GM23338 (cell line): ENCODE measurements at regions not wholly inside any gene's neighbourhood (a gene's known extent, or its start where the extent isn't known, plus 50 kb on each side); places are given as distances from the start of the nearest gene placed in this dataset.

ENCODE experiments used
- ATAC-seq: fragments of 200-7000 bp; cut with Tn5 transposase; 3 replicates; pipeline ENCODE4 v1.9.1; 2020
- DNase-seq: peaks from one replicate; pipeline ENCODE4 v3.0.0-alpha.2; 2015; ENCODE audit warnings: low spot score
- H2AFZ ChIP-seq: fragments of 200-600 bp; sonication (generic); 2 replicates; pipeline ENCODE4 v1.8.0; 2016; ENCODE audit warnings: antibody characterized with exemption, mild to moderate bottlenecking, moderate library complexity
- H3F3A ChIP-seq: fragments of 200-600 bp; sonication (generic); replicated peaks from 2 replicates; pipeline ENCODE4 v1.8.0; 2017; ENCODE audit warnings: antibody characterized with exemption, mixed run types, low read depth
- H3K27ac ChIP-seq: fragments of 200-600 bp; sonication (generic); 2 replicates; pipeline ENCODE4 v1.6.1; 2016; ENCODE audit warnings: low read depth
- H3K27me3 ChIP-seq: fragments of 200-600 bp; sonication (generic); 2 replicates; pipeline ENCODE4 v1.8.0; 2016; ENCODE audit warnings: mild to moderate bottlenecking, mixed run types, moderate library complexity; ENCODE audit not compliant: insufficient read depth
- H3K36me3 ChIP-seq: fragments of 200-600 bp; sonication (generic); 2 replicates; pipeline ENCODE4 v1.8.0; 2016; ENCODE audit warnings: mild to moderate bottlenecking; ENCODE audit not compliant: insufficient read depth
- H3K4me1 ChIP-seq: fragments of 200-600 bp; sonication (generic); 2 replicates; pipeline ENCODE4 v1.8.0; 2016; ENCODE audit warnings: mild to moderate bottlenecking, moderate library complexity; ENCODE audit not compliant: insufficient read depth
- H3K4me2 ChIP-seq: fragments of 200-600 bp; sonication (generic); 2 replicates; pipeline ENCODE4 v1.7.1; 2017; ENCODE audit warnings: mixed run types
- H3K4me3 ChIP-seq: fragments of 200-600 bp; sonication (generic); 2 replicates; pipeline ENCODE4 v1.6.1; 2016; ENCODE audit warnings: mixed run types
- H3K79me2 ChIP-seq: fragments of 200-600 bp; sonication (generic); replicated peaks from 2 replicates; pipeline ENCODE4 v1.8.0; 2017; ENCODE audit warnings: mild to moderate bottlenecking; ENCODE audit not compliant: insufficient read depth
- H3K9me2 ChIP-seq: fragments of 200-600 bp; sonication (generic); 2 replicates; pipeline ENCODE4 v1.8.0; 2017; ENCODE audit not compliant: insufficient read depth
- H4K20me1 ChIP-seq: fragments of 200-600 bp; sonication (generic); replicated peaks from 2 replicates; pipeline ENCODE4 v1.8.0; 2017; ENCODE audit warnings: mild to moderate bottlenecking; ENCODE audit not compliant: insufficient read depth
- H3K27ac Mint-ChIP-seq: 2 replicates; pipeline ENCODE4 v1.8.0; 2020; ENCODE audit warnings: inconsistent platforms, mild to moderate bottlenecking, moderate library complexity, mixed read lengths
- H3K27me3 Mint-ChIP-seq: 3 replicates; pipeline ENCODE4 v1.8.0; 2022; ENCODE audit warnings: low read depth, mild to moderate bottlenecking, moderate library complexity, mixed read lengths, inconsistent platforms; ENCODE audit not compliant: insufficient read depth, poor library complexity
- H3K36me3 Mint-ChIP-seq: 3 replicates; pipeline ENCODE4 v1.8.0; 2021; ENCODE audit warnings: low read depth, mild to moderate bottlenecking, inconsistent platforms, moderate library complexity, mixed read lengths
- H3K4me1 Mint-ChIP-seq: 3 replicates; pipeline ENCODE4 v1.8.0; 2020; ENCODE audit warnings: mild to moderate bottlenecking, inconsistent platforms, mixed read lengths
- H3K4me3 Mint-ChIP-seq: 3 replicates; pipeline ENCODE4 v1.8.0; 2021; ENCODE audit warnings: moderate library complexity, mild to moderate bottlenecking, inconsistent platforms, mixed read lengths
- H3K9me3 Mint-ChIP-seq: 3 replicates; pipeline ENCODE4 v1.8.0; 2020; ENCODE audit warnings: moderate library complexity, mild to moderate bottlenecking, inconsistent platforms, mixed read lengths
- EZH2phosphoT487 ChIP-seq: fragments of 200-600 bp; sonication (generic); IDR thresholded peaks from one replicate; pipeline ENCODE4 v1.8.1; 2018; ENCODE audit warnings: antibody characterized with exemption; ENCODE audit not compliant: unreplicated experiment
- JUNB ChIP-seq: IDR thresholded peaks from one replicate; pipeline ENCODE4 v1.6.1; 2016; ENCODE audit warnings: antibody characterized with exemption; ENCODE audit not compliant: unreplicated experiment
- ZNF114 ChIP-seq: fragments of 250-450 bp; sonication (Bioruptor Pico); IDR thresholded peaks from 2 replicates; pipeline ENCODE4 v1.5.0; 2020; ENCODE audit warnings: mild to moderate bottlenecking, moderate library complexity
- ZNF331 ChIP-seq: fragments of 250-450 bp; sonication (Bioruptor Pico); IDR thresholded peaks from 2 replicates; pipeline ENCODE4 v1.5.0; 2020; ENCODE audit warnings: low read depth, mild to moderate bottlenecking, moderate library complexity
- ZNF462 ChIP-seq: fragments of 250-450 bp; sonication (Bioruptor Pico); IDR thresholded peaks from 2 replicates; pipeline ENCODE4 v1.5.0; 2020; ENCODE audit warnings: mild to moderate bottlenecking, moderate library complexity
- TF ChIP-seq, protein P1 (sequence below): IDR thresholded peaks from one replicate; pipeline ENCODE4 v1.6.1; 2018; ENCODE audit warnings: antibody characterized with exemption; ENCODE audit not compliant: unreplicated experiment
- TF ChIP-seq, protein P2 (sequence below): IDR thresholded peaks from 2 replicates; pipeline ENCODE4 v1.6.1; 2016; ENCODE audit warnings: antibody characterized with exemption
- TF ChIP-seq, protein P3 (sequence below), 2 experiments: fragments of 200-600 bp in 1 of 2; sonication (generic) in 1 of 2; conservative IDR thresholded peaks; 2 replicates each; pipeline versions ENCODE4 v1.5.1 to v1.6.1; 2016 to 2017; ENCODE audit warnings: antibody characterized with exemption in 2 of 2, low read depth in 2 of 2, mild to moderate bottlenecking in 2 of 2, moderate library complexity in 1 of 2

GRCh38 chr7:17099083-17099973 lies 199.1 kb upstream of the AHR start:
- Histone ChIP-seq H3K4me2 (no peak overlapping the region), H3K4me1 (peaks cover 11% of the 10 kb centered on the region), H2AFZ (no peak overlapping the region), H4K20me1 (no peaks in the 10 kb centered on the region), H3K27ac (no peak overlapping the region), H3K4me3 (no peak overlapping the region), H3K27me3 (no peaks in the 10 kb centered on the region), H3F3A (no peaks in the 10 kb centered on the region), H3K36me3 (no peaks in the 10 kb centered on the region), H3K9me2 (no peaks in the 10 kb centered on the region), H3K79me2 (no peaks in the 10 kb centered on the region)
- Mint-ChIP-seq H3K4me1 (peaks cover 18% of the 10 kb centered on the region), H3K36me3 (peaks cover 4% of the 10 kb centered on the region; the same call in 2 of the 3 replicates), H3K9me3 (peaks cover 6% of the 10 kb centered on the region; the same call in 2 of the 3 replicates), H3K27ac (no peak overlapping the region), H3K27me3 (peaks cover 3% of the 10 kb centered on the region), H3K4me3 (no peak overlapping the region)
- DNase-seq: no peak
- TF ChIP-seq ZNF114 (CRISPR knock-in tag) (no peak), JUNB (no peak), EZH2phosphoT487 (no peak), ZNF462 (CRISPR knock-in tag) (no peak), ZNF331 (CRISPR knock-in tag) (no peak)
- TF ChIP-seq, protein P1, sequence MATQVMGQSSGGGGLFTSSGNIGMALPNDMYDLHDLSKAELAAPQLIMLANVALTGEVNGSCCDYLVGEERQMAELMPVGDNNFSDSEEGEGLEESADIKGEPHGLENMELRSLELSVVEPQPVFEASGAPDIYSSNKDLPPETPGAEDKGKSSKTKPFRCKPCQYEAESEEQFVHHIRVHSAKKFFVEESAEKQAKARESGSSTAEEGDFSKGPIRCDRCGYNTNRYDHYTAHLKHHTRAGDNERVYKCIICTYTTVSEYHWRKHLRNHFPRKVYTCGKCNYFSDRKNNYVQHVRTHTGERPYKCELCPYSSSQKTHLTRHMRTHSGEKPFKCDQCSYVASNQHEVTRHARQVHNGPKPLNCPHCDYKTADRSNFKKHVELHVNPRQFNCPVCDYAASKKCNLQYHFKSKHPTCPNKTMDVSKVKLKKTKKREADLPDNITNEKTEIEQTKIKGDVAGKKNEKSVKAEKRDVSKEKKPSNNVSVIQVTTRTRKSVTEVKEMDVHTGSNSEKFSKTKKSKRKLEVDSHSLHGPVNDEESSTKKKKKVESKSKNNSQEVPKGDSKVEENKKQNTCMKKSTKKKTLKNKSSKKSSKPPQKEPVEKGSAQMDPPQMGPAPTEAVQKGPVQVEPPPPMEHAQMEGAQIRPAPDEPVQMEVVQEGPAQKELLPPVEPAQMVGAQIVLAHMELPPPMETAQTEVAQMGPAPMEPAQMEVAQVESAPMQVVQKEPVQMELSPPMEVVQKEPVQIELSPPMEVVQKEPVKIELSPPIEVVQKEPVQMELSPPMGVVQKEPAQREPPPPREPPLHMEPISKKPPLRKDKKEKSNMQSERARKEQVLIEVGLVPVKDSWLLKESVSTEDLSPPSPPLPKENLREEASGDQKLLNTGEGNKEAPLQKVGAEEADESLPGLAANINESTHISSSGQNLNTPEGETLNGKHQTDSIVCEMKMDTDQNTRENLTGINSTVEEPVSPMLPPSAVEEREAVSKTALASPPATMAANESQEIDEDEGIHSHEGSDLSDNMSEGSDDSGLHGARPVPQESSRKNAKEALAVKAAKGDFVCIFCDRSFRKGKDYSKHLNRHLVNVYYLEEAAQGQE: no peak
- TF ChIP-seq, protein P2, sequence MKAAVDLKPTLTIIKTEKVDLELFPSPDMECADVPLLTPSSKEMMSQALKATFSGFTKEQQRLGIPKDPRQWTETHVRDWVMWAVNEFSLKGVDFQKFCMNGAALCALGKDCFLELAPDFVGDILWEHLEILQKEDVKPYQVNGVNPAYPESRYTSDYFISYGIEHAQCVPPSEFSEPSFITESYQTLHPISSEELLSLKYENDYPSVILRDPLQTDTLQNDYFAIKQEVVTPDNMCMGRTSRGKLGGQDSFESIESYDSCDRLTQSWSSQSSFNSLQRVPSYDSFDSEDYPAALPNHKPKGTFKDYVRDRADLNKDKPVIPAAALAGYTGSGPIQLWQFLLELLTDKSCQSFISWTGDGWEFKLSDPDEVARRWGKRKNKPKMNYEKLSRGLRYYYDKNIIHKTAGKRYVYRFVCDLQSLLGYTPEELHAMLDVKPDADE: no peak
- TF ChIP-seq, protein P3, sequence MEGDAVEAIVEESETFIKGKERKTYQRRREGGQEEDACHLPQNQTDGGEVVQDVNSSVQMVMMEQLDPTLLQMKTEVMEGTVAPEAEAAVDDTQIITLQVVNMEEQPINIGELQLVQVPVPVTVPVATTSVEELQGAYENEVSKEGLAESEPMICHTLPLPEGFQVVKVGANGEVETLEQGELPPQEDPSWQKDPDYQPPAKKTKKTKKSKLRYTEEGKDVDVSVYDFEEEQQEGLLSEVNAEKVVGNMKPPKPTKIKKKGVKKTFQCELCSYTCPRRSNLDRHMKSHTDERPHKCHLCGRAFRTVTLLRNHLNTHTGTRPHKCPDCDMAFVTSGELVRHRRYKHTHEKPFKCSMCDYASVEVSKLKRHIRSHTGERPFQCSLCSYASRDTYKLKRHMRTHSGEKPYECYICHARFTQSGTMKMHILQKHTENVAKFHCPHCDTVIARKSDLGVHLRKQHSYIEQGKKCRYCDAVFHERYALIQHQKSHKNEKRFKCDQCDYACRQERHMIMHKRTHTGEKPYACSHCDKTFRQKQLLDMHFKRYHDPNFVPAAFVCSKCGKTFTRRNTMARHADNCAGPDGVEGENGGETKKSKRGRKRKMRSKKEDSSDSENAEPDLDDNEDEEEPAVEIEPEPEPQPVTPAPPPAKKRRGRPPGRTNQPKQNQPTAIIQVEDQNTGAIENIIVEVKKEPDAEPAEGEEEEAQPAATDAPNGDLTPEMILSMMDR (conservative IDR thresholded peaks at IDR 0.05; ENCODE audit: low read depth in 2 of 2): no peak
- ATAC-seq: no peak
